Stimulated activated CD4-positive, alpha-beta T cell treated with anti-CD3 and anti-CD28 coated beads, Interleukin-15, amount 100 ng/mL, for 48 hours (primary cell): ENCODE measurements at regions not wholly inside any gene's neighbourhood (a gene's known extent, or its start where the extent isn't known, plus 50 kb on each side); places are given as distances from the start of the nearest gene placed in this dataset.

Experiments used
- DNase-seq, 2 donors: peaks; one replicate each; pipeline ENCODE4 v3.0.0-alpha.2; 2020; ENCODE audit warnings: low read depth in 2 of 2

DNA sequence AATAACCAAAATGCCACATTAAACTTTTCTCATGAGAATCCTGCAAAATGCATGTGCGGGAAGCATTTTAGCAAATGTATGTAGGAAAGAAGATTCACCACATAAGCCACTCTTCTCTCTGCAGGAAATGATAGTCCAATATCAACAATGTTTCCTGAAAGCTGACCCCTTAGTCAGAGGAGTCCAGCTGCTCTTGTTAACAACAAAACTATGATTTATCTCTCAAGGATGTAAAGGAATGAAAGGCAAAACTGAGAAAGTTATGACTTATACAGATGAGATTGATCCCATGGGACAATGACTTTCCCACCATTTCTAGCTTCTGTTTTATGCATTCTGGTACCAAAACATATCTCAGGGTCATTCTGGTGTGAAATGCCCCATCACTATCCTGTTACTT is 125.0 kb upstream of the EDNRA start:
- DNase-seq: no peak

DNA sequence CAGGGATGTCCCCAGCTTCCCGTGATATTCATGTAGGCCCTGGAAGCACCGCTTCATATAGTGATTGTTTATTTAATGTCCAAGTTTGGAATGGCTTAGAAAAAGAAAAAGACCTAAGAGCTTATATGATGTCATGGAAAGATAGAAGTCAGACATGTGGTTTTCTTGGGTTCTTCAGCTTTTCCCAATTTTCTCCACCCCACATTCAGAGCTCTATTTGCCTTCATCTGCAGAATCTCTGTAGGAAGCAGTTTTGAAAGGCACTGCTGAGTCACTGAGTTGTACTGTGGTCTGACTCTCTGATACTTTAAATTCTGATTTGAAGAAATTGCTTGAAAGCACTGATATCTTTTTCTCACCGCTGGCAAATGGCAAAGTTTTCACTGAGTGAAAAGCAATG is 120.6 kb upstream of the EDNRA start:
- DNase-seq: no peak

DNA sequence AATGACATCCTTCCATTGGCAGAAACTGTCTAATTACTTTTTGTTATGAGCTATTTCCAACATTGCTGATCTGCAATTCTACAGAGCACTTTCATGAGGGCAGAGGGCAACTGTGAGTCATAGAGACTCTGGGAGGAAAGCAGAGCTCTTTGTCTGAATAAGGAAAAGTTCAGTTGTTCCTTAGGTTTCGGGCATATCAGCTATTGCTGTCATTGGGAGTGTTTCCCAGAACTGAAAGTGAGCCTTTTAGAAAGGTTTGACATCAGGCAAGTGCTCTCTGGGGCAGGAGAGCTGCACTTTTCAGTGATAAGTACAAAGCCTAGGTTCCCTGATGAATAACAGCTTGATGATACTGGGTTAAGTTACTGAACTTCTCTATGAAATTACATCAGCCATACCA is 119.2 kb upstream of the EDNRA start:
- DNase-seq: no peak

DNA sequence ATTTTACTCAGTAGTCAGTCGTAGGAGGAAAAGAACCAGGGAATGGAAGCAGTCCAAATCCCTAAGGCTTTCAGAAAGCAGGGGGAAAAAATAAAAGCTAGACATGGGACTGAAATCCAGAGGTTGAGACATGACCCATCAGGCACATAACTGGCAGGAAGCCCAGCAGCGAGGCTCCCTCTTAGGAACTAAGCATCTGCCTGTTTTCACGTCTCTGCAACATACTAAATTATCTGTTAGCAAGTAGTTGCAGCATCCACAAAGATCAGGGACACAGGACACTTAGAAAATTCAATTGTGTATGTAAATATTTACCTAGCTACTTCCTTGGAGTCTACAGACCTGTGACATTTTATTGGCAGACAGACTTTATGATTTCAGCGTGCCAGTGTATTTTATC is 118.0 kb upstream of the EDNRA start:
- DNase-seq: no peak

DNA sequence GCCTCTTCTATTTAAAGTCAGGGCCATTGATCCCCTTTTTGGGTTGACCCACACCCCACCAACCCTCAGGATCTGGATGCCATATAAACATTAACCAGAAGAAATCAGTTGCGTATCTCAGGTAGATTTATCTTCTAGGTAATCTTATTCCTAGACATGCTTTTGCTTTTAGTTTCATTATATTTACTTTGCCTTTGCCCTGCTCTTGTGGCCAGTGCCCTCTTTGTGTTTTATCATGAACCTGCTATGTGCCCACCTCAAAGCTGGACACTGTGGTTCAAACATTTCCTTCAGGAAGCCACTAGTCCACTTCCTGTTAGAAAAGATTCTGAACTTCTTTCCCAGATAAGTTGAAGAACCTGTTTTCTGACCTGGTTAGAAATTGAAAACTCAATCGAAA is 117.4 kb upstream of the EDNRA start:
- DNase-seq: no peak

DNA sequence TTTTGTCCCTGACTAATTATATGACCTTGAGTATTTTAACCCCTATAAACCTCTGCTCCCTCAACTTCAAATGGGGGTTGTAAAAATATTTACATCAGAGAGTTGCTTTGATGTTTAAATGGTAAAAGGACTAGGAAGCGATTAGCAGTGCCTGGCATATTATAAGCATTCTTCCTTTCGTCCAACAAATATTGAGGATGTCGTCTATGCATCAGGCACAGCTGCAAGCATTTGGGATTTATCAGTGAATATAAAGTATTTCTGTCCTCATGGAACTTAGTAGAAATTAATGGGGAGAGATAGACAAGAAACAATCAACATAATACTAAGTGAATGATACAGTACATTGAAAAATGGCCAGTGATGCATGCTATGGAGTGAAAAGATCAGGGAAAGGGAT is 115.5 kb upstream of the EDNRA start:
- DNase-seq: no peak

DNA sequence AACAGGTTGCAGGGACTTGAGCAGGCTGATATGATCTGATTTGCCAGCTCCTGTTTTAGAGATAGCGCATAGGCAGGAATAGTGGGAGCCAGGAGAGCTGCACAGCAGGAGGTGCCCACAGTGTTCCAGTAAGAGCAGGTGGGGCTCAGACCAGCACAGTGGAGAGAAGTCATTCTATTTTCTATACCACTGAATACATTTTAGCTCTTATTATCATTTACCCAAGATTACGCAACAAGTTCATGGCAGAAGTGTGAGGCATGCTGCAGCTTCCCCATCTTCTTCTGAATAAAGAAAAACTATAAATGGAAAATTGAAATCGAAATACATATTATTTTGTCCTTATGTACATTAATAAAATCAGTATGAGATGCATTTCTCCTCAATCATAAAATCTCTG is 114.7 kb upstream of the EDNRA start:
- no peak for DNase-seq

DNA sequence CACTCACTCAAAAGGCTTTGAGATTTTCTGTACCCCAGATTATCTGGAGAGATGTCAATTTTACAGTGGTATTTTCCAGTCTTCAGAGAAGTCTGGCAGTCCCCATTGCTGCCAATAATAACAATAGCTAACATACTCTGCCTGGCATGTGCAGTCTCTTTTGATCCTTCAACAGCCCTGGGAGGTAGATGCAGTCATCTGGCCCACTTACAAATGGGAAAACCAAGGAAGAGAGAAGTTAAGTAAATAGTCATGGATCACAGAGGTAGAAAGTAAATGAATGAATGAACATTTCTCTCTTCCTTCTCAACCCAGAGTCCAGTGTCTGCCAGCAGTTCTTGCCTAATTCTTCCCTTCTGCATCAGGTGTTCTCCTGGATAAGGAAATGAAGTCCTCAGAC is 113.0 kb upstream of the EDNRA start:
- no peak for DNase-seq

DNA sequence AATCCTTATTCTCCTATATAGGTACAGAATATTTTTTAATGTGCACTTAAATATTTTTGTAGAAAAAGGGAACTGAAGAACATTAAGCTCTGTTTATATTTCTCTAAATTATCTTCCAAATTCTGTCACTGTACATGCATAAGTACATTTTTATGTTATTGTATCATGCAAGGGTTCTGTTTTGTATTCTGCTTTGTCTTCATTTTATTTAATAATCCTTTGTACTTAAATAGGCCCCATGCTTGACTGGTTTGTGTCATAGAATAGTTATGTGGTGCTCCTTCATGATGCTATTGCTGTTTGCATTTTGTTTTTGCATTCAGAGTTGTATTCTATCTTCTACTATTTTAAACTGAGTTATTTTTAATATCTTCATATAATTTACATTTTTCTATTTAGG is 111.9 kb upstream of the EDNRA start:
- DNase-seq: no peak

DNA sequence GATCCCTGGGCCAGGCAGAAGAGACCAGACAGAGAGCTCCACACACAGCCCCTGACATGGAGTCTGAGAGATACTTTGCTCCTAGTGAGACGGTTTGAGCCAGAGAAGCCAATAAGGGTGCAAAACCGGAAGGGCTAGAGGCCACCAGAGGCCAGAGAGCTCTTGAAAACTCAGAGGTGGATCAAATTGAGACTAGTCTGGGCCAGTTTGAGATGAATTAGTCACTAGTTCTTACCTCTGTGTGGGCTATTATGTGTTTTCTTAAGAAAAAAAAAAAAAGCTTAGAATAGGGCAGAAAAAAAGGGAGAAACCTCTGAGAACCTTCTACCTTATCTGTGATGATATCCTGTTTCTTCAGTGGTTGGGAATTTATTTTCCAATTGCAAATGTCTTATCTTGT is 110.4 kb upstream of the EDNRA start:
- no peak for DNase-seq

DNA sequence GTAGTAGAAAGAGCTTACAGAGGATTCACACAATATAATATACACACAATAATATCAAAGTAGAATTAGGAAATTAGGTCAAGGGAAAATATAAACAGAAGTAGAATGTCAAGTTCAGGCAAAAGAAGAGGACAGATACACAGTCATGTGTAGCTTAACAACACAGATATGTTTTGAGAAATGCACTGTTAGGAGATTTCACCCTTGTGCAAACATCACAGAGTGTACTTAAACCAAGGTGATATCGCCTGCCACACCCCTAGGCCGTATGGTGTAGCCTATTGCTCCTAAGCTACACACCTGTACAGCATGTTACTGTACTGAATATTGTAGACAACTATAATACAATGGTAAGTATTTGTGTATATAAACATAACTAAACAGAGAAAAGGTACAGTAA is 110.0 kb upstream of the EDNRA start:
- no peak for DNase-seq

DNA sequence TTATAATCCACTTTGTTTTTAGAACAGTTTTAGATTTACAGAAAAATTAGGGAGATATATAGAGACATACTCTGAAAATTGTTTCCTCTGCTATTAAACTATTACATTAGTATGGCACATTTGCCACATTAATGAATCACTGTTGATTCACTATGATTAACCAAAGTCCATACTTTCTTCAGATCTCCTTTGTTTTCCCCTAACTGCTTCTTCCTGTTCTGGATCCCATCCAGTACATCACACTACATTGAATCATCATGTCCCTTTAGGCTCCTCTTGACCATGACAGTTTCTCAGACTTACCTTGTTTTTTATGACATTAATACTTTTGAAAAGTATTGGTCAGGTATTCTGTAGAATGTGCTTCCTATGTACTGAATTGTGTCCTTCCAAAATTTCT is 109.2 kb upstream of the EDNRA start:
- DNase-seq: no peak

DNA sequence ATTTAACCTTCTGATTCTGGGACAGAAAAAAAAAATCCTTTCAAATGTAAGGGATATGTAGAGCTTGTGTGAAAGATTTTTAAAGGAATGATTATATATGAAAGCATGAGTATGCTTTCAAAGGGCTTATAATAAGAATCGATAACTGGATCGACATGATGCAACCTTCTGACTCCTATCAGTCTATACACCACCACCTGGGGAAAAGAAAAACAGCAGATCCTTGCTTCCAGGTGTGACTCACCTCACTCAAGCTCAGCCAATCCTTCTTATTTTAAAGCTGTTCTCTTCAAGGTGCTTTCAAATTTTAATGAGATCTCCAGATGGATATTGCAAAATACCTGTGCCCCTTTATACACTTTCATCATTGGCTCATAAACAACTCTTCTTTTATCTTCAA is 102.1 kb upstream of the EDNRA start:
- DNase-seq: no peak

DNA sequence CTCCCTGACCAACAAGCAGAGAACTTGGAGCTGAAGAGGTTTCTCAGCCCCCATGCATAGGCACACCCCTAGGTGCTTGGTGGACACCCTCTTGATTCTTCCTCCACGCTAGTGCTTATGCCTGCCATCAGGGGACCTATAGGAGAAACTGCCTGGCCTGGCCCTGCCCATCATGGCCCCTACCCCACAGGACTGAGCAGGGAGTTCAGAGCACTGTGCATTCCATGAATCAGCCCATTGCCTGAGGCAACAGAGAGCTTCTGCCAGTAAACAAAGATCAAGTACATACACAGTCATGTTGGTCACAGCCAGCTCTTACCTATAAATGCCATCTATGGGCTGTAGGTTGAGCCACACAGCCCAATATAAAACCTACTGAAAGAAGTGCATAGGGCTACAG is 99.1 kb upstream of the EDNRA start:
- DNase-seq: no peak

DNA sequence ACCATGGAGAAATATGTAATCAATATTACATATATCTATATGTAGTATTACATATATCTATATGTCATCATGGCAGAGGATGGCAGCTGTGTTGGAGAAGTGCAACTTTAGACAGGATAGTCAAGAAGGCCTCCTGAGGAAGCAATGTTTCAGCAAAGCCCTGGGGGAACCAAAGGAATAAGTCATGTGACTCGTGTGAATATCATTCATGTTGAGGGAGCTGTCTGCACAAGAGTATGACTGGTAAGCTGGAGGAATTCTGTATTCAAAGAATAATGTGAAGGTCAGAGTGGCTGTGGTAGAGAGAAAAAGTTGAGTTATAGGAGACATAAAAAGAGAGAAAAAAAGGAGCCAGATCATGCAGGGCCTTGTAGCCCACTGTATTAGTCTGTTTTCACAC is 92.9 kb upstream of the EDNRA start:
- no peak for DNase-seq

DNA sequence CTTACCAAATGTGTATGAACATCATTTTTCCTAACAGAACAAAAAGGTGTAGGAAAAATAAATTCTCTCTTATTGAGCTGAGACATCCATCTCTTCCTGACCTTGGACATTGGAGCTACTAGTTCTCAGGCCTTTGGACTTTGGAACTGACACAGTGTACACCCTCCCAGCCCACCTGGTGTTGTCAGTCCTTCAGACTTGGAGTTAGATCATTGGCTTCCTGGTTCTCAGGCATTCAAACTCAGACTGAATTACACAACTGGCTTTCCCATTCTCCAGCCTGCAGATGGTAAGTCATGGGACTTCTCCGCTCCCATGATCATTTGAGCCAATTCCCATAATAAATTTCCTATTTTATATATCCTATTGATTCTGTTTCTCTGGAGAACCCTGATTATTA is 84.8 kb upstream of the EDNRA start:
- DNase-seq: no peak

DNA sequence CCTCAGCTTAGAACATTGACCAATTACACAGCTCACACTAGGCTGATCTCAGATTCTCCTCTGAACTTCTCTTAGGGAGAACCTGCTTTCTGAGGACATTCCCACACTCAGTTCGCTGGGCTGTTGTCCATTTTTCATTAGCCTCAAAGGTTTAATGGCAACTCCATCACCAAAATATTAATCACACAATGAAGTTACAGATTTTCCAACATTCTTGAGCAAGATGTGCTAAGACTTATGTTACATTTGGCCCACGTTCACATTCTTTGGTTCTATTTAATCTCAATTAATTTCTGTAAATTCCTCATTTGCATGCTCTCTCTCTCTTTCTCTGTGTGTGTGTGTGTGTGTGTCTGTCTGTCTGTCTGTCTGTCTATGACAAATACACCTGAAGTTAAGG is 82.3 kb upstream of the EDNRA start:
- no peak for DNase-seq

DNA sequence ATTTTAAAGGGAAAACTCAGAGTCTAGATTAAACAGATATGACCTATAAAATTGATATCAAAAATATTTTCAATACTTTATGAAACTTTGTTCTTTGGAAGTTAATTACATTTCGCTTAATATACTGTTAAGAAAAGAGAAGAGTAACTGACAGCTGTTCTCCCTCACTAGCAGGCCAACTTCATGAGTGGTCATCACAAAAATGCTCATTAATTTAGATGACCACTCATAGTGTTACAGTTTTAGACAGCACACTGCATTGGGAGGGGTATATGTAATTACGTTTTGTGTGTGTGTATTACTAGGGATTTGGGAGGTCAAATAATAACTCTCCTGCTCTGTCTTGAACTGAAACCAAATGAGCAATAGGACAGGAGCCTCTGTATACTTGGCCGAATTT is 80.2 kb upstream of the EDNRA start:
- DNase-seq: no peak

DNA sequence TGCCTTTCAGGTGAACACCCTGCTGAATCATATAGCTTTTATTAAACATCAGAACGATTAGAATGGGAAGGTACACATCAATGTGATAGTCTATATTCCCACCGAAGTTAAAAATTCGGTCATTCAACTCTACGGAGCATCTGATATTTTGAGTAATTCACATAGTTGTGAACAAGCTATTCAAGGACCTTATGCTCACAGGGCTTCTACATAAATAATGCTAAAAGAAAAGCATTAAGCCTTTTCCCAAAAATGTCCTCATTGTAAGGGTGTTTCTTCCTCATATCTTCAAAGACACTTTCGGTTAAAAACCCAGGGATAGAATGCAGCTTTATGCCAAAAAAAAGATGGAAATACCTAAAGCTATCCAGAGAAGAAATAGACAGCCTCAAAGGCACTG is 79.7 kb upstream of the EDNRA start:
- DNase-seq: no peak

DNA sequence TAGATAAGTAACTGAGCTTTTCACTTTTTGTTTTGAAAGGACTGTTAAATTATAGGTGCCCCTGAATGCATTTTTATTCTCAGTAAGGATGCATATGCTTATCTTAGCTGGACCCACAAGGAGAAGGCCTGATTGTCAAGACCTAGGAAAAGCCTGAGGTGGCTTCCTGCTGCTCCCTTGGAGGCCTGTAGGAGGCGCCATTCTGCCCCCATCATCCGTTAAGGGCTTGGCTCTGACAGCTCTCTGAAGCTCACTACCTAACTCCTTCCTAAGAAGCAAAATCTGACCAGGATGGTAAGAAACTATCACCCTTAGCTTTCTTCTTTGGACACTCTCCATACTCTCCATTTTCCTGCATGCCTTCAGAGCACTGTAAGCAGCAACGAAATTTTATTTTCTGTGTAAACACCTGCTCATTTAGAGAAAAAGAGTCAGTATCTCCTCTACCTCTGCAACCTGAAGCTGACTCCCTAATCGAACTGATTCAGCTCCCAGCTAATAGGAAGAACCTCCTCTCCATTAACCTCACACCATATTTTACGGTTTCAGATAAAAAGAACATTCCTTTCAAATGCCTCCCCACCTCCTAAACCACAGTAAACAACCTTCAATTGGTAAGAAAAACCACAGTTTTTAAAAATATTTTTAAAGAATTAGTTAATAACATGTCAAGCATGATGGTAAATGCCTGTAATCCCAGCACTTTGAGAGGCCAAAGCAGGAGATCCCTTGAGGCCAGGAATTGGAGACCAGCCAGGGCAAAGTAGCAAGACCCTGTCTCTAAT is 73.4 kb upstream of the EDNRA start:
- DNase-seq: no peak

DNA sequence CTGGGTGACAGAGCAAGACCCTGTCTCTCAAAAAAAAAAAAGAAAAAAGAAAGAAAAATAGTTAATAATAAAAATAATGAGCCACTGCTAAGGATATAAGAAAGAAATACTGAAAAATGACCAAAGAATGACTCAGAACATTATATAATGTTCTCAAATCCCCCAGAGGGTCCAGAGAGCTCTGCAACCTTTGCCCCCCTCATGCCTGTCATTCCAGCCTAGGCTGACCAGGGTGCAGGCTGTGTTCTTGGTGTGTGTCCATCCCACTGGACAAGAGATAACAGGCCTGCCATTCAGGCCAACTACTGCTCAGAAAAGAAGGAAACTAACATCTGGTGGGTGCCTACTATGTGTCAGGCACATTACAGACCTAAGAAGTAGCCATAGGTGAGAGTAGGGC is 72.7 kb upstream of the EDNRA start:
- no peak for DNase-seq

DNA sequence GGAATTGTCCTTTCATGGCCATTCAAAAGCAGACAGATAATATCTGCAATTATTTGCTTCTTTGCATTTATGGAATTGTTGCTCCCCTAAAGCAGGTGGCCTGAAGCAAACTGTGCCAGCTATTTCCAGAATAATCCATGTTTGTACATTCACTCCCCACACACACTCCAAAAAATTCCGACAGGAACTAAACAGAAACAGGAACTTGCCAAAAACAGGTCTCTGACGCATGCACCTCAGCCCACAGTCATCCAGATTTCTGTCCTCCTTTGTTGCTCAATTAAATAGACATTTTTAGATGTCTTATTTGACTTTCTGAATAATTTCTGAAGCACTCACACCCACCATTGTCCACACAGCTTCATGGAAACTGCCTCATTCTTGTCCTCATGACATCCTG is 71.5 kb upstream of the EDNRA start:
- DNase-seq: no peak

DNA sequence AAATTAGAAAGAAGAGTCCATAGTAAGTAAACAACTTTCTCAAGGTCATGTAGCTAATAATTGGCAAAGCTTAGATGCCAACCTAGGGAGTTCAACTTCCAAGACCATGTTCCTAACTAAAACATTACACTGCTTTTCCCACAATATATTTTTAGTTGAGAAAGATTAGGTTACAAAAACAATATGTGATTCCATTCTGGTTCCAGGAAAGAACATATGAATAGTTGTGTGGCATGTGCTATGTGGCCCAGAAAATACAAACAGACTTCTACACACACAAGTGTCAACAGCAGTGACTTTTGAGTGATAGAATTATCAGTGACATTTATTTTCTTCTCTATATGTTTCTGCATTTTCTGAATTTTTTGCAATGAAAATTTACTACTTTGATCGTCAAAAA is 62.7 kb upstream of the EDNRA start:
- DNase-seq: no peak

DNA sequence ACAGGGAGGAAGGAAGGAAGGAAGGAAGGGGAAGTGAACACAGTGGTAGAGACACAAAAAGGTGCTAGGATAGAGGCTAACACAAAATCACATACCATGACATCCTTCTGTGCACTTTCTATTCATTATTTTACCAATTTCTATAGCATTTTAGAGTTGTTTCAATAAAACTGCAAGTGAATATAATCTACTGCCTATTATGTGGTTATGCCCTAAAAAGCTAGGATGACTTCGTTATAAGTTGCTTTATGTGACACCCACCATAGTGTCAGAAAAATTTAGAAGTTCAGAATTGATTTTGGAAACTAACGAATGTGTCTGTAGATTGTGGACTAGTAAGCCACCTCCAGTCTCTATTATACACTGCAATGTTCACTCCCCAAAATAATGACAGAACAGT is 59.4 kb upstream of the EDNRA start:
- DNase-seq: no peak

DNA sequence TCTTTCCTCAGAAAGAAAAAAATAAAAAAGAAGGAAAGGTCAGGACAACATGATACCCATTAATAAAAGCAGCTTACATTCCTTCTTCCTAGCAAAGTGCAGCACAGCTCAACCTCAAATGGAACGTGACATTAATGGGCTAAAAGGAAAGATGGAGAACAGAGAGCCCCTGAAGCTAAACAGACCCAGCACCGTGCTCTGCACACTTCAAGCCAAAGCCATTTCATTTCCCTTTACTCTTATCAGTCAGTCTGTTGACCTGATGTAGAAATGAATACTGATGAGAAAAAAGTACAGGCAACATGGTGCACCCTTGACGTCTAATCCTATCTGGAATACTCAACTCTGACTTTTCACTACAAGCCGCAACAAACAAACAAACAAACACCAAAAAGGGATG is 57.7 kb upstream of the EDNRA start:
- no peak for DNase-seq
